B cell (primary cell): ENCODE measurements at regions not wholly inside any gene's neighbourhood (a gene's known extent, or its start where the extent isn't known, plus 50 kb on each side); places are given as distances from the start of the nearest gene placed in this dataset.

Experiments
- ATAC-seq: fragments of 200-7000 bp; cut with Tn5 transposase; one replicate; pipeline ENCODE4 v1.10.0; 2021; ENCODE audit warnings: low read depth, mild to moderate bottlenecking, moderate number of reproducible peaks, moderate library complexity
- CTCF ChIA-PET: fragments of 350-600 bp; sonication (Branson Sonifier 250); formaldehyde crosslinking; loops from one replicate; lab custom pipeline; 2021; ENCODE audit warnings: antibody characterized with exemption, inconsistent platforms; lab: Charles Lee
- POLR2A ChIA-PET: fragments of 350-600 bp; sonication (Branson Sonifier 250); formaldehyde crosslinking; loops from one replicate; lab custom pipeline; 2021; ENCODE audit warnings: antibody characterized with exemption; lab: Charles Lee
- DNase-seq: peaks from one replicate; pipeline ENCODE4 v3.0.0; 2013
- H2AFZ ChIP-seq: 2 replicates; pipeline ENCODE4 v1.6.1; 2012; ENCODE audit warnings: mild to moderate bottlenecking, low read depth, low read length; ENCODE audit not compliant: insufficient read depth, poor library complexity, severe bottlenecking
- H3K27ac ChIP-seq, 2 donors: 1 replicate in 1 of 2; 2 replicates in 1 of 2; pipeline ENCODE4 v1.5.1; 2012 to 2013; ENCODE audit warnings: low read length in 2 of 2, mild to moderate bottlenecking in 2 of 2, moderate library complexity in 1 of 2
- H3K27me3 ChIP-seq, 4 experiments: fragments of 200-600 bp in 1 of 4; sonication (generic) in 1 of 4; replicated peaks in 1 of 4; 1 replicate in 2 of 4; 2 replicates in 2 of 4; pipeline versions ENCODE4 v1.6.1 to v1.7.0; 2013 to 2016; ENCODE audit warnings: low read length in 3 of 4, mild to moderate bottlenecking in 2 of 4, mixed read lengths in 1 of 4, moderate library complexity in 1 of 4; ENCODE audit not compliant: insufficient read depth in 4 of 4, control insufficient read depth in 3 of 4; ENCODE audit errors: control extremely low read depth in 1 of 4
- H3K36me3 ChIP-seq, 2 experiments: replicated peaks in 1 of 2; 1 replicate in 1 of 2; 2 replicates in 1 of 2; pipeline versions ENCODE4 v1.6.1 to v1.7.1; 2013; ENCODE audit warnings: low read length in 1 of 2; ENCODE audit not compliant: insufficient read depth in 2 of 2, control insufficient read depth in 1 of 2; ENCODE audit errors: control extremely low read depth in 1 of 2, extremely low read depth in 1 of 2
- H3K4me1 ChIP-seq, 2 donors: fragments of 200-600 bp in 1 of 2; sonication (generic) in 1 of 2; 1 replicate in 1 of 2; 2 replicates in 1 of 2; pipeline versions ENCODE4 v1.5.1 to v1.6.1; 2013 to 2017; ENCODE audit warnings: low read length in 2 of 2; ENCODE audit not compliant: control insufficient read depth in 2 of 2, insufficient read depth in 2 of 2
- H3K4me2 ChIP-seq: replicated peaks from 2 replicates; pipeline ENCODE3; 2012; ENCODE audit warnings: mild to moderate bottlenecking, low read depth, low read length; ENCODE audit not compliant: poor library complexity, severe bottlenecking
- H3K4me3 ChIP-seq, 5 experiments: fragments of 200-600 bp in 1 of 5; sonication (generic) in 1 of 5; 1 replicate in 3 of 5; 2 replicates in 2 of 5; pipeline versions ENCODE4 v1.5.1 to v1.7.0; 2011 to 2016; ENCODE audit warnings: low read length in 4 of 5, mild to moderate bottlenecking in 4 of 5, low read depth in 2 of 5, control low read depth in 1 of 5, moderate library complexity in 1 of 5; ENCODE audit not compliant: insufficient read depth in 1 of 5; ENCODE audit errors: control extremely low read depth in 1 of 5, extremely low read depth in 1 of 5
- H3K79me2 ChIP-seq: fragments of 200-600 bp; sonication (generic); one replicate; pipeline ENCODE4 v1.6.0; 2016; ENCODE audit warnings: low read length; ENCODE audit not compliant: control insufficient read depth, insufficient read depth
- H3K9ac ChIP-seq: fragments of 200-600 bp; sonication (generic); 2 replicates; pipeline ENCODE4 v1.6.1; 2017; ENCODE audit warnings: mild to moderate bottlenecking, low read length, moderate library complexity
- H3K9me3 ChIP-seq, 3 donors: one replicate each; pipeline versions ENCODE4 v1.6.1 to v1.7.1; 2013; ENCODE audit warnings: low read length in 2 of 3; ENCODE audit not compliant: control insufficient read depth in 2 of 3, insufficient read depth in 1 of 3; ENCODE audit errors: control extremely low read depth in 1 of 3
- H4K20me1 ChIP-seq: 2 replicates; pipeline ENCODE4 v1.6.0; 2012; ENCODE audit warnings: mild to moderate bottlenecking, low read length; ENCODE audit not compliant: insufficient read depth, control insufficient read depth, poor library complexity, severe bottlenecking
- H3K27ac Mint-ChIP-seq: one replicate; pipeline ENCODE4 v1.8.0; 2021; ENCODE audit warnings: mixed read lengths
- H3K27me3 Mint-ChIP-seq: one replicate; pipeline ENCODE4 v1.8.0; 2021; ENCODE audit warnings: mixed read lengths
- H3K4me1 Mint-ChIP-seq: one replicate; pipeline ENCODE4 v1.8.0; 2021; ENCODE audit warnings: mixed read lengths
- H3K4me3 Mint-ChIP-seq: one replicate; pipeline ENCODE4 v1.8.0; 2021; ENCODE audit warnings: mixed read lengths
- H3K9me3 Mint-ChIP-seq: one replicate; pipeline ENCODE4 v1.8.0; 2022; ENCODE audit warnings: mixed read lengths; ENCODE audit not compliant: insufficient read depth
- CTCF ChIP-seq: fragments of 200-600 bp; IDR thresholded peaks from one replicate; pipeline ENCODE4 v1.8.0; 2022; ENCODE audit warnings: antibody characterized with exemption, mild to moderate bottlenecking
- EZH2 ChIP-seq: IDR thresholded peaks from 2 replicates; pipeline ENCODE4 v1.6.1; 2012; ENCODE audit warnings: borderline replicate concordance, low read depth, mild to moderate bottlenecking, moderate library complexity, low read length; ENCODE audit not compliant: insufficient read depth, poor library complexity, severe bottlenecking
- WGBS: methylation state at CpG from one replicate; pipeline ENCODE4 v1.1.5; 2013; ENCODE audit warnings: missing lambda C conversion rate; ENCODE audit not compliant: insufficient coverage; 5-methylcytosine and 5-hydroxymethylcytosine counted together
- intact Hi-C: fragments of 100-400 bp; cut with micrococcal nuclease; formaldehyde crosslinking; loops from one replicate; pipeline ENCODE4 v1.10.0; 2022

- Histone ChIP-seq H3K4me3 (no peak overlapping the region), H3K4me1 (no peaks in the 10 kb centered on the region), H3K79me2 (no peaks in the 10 kb centered on the region), H3K4me2 (no peak overlapping the region), H2AFZ (no peak overlapping the region), H3K27ac (no peak overlapping the region), H3K9ac (no peak overlapping the region), H3K36me3 (no peaks in the 10 kb centered on the region), H4K20me1 (no peaks in the 10 kb centered on the region), H3K27me3 (no peaks in the 10 kb centered on the region), H3K9me3 (no peaks in the 10 kb centered on the region)
- CTCF ChIA-PET, result no interaction called here
- H3K9me3 Mint-ChIP-seq, result no peaks in the 10 kb centered on the region
- peaks cover 4% of the 10 kb centered on the region for H3K27me3 Mint-ChIP-seq
- DNase-seq, result no peak
- no peak overlapping the region for H3K27ac Mint-ChIP-seq
- ATAC-seq, result no peak
- no CpG with 5 or more reads among the region's 2 CpGs for WGBS
- H3K4me3 Mint-ChIP-seq, result no peak overlapping the region
- POLR2A ChIA-PET, result no interaction called here
- no peaks in the 10 kb centered on the region for H3K4me1 Mint-ChIP-seq
- intact Hi-C loops, result no loop called here
- TF ChIP-seq CTCF, result no peak
- no peak for TF ChIP-seq EZH2
Measured at GRCh38 chr2:136703214-136703613, 62.1 kb upstream of the THSD7B start.

- Mint-ChIP-seq H3K27ac (no peak overlapping the region), H3K9me3 (no peaks in the 10 kb centered on the region), H3K4me1 (no peaks in the 10 kb centered on the region), H3K4me3 (no peak overlapping the region), H3K27me3 (no peaks in the 10 kb centered on the region)
- H3K4me1 ChIP-seq, result no peaks in the 10 kb centered on the region
- ChIA-PET POLR2A (no interaction called here), CTCF (no interaction called here)
- H3K4me2 ChIP-seq, result no peak overlapping the region
- H2AFZ ChIP-seq, result no peak overlapping the region
- no peak overlapping the region for H3K9ac ChIP-seq
- no peaks in the 10 kb centered on the region for H3K27me3 ChIP-seq
- intact Hi-C loops, result no loop called here
- no peaks in the 10 kb centered on the region for H4K20me1 ChIP-seq
- H3K79me2 ChIP-seq, result no peaks in the 10 kb centered on the region
- TF ChIP-seq CTCF, result no peak
- no peak overlapping the region for H3K4me3 ChIP-seq
- no peaks in the 10 kb centered on the region for H3K36me3 ChIP-seq
- ATAC-seq (no peak), DNase-seq (no peak)
- H3K9me3 ChIP-seq, result no peaks in the 10 kb centered on the region
- no peak overlapping the region for H3K27ac ChIP-seq
- no CpG with 5 or more reads among the region's 2 CpGs for WGBS
Measured at GRCh38 chr2:136696438-136696837, 68.9 kb upstream of the THSD7B start.
